H9 (cell line): ENCODE measurements at regions not wholly inside any gene's neighbourhood (a gene's known extent, or its start where the extent isn't known, plus 50 kb on each side); places are given as distances from the start of the nearest gene placed in this dataset.

Source experiments
- DNase-seq: peaks from one replicate; pipeline ENCODE4 v3.0.0-alpha.2; 2017
- H2AFZ ChIP-seq: one replicate; pipeline ENCODE4 v1.6.1; 2013; ENCODE audit warnings: mild to moderate bottlenecking, low read length, control low read depth, moderate library complexity
- H2AK5ac ChIP-seq: 2 replicates; pipeline ENCODE4 v1.6.1; 2013; ENCODE audit warnings: low read length, control low read depth, mixed read lengths; ENCODE audit not compliant: insufficient read length
- H2BK120ac ChIP-seq: one replicate; pipeline ENCODE4 v1.6.1; 2013; ENCODE audit warnings: low read depth, mild to moderate bottlenecking, low read length, control low read depth, inconsistent platforms; ENCODE audit not compliant: poor library complexity, severe bottlenecking
- H2BK12ac ChIP-seq: 2 replicates; pipeline ENCODE4 v1.6.1; 2013; ENCODE audit warnings: low read length, control low read depth, mixed read lengths, low read depth; ENCODE audit not compliant: insufficient read length
- H2BK15ac ChIP-seq: 2 replicates; pipeline ENCODE4 v1.6.1; 2013; ENCODE audit warnings: low read depth, low read length, control low read depth
- H2BK20ac ChIP-seq: one replicate; pipeline ENCODE4 v1.6.1; 2013; ENCODE audit warnings: low read depth, mild to moderate bottlenecking, low read length, control low read depth, inconsistent platforms; ENCODE audit not compliant: poor library complexity, severe bottlenecking
- H2BK5ac ChIP-seq: 2 replicates; pipeline ENCODE4 v1.6.1; 2013; ENCODE audit warnings: low read length, control low read depth, mixed read lengths; ENCODE audit not compliant: insufficient read length
- H3K14ac ChIP-seq: 2 replicates; pipeline ENCODE4 v1.6.1; 2013; ENCODE audit warnings: low read length, control low read depth; ENCODE audit not compliant: insufficient read depth
- H3K18ac ChIP-seq: 2 replicates; pipeline ENCODE4 v1.6.1; 2013; ENCODE audit warnings: low read depth, mild to moderate bottlenecking, mixed read lengths, low read length, control low read depth; ENCODE audit not compliant: insufficient read length
- H3K23ac ChIP-seq: 2 replicates; pipeline ENCODE4 v1.6.1; 2013; ENCODE audit warnings: low read length, control low read depth, mixed read lengths, low read depth; ENCODE audit not compliant: insufficient read length
- H3K23me2 ChIP-seq: 2 replicates; pipeline ENCODE4 v1.6.1; 2013; ENCODE audit warnings: low read depth, mild to moderate bottlenecking, mixed read lengths, low read length, control low read depth; ENCODE audit not compliant: insufficient read length, poor library complexity, severe bottlenecking
- H3K27ac ChIP-seq: 2 replicates; pipeline ENCODE4 v1.5.1; 2013; ENCODE audit warnings: low read length, control low read depth, mixed read lengths, low read depth; ENCODE audit not compliant: insufficient read length
- H3K27me3 ChIP-seq: 2 replicates; pipeline ENCODE4 v1.6.1; 2013; ENCODE audit warnings: low read length, control low read depth, inconsistent platforms; ENCODE audit not compliant: insufficient read depth
- H3K4ac ChIP-seq: 2 replicates; pipeline ENCODE4 v1.6.1; 2013; ENCODE audit warnings: low read depth, mild to moderate bottlenecking, control low read depth, inconsistent platforms, low read length, moderate library complexity
- H3K4me1 ChIP-seq: 2 replicates; pipeline ENCODE4 v1.6.1; 2013; ENCODE audit warnings: low read length, control low read depth, inconsistent platforms; ENCODE audit not compliant: insufficient read depth
- H3K4me2 ChIP-seq: 2 replicates; pipeline ENCODE4 v1.6.1; 2013; ENCODE audit warnings: low read length, control low read depth, mixed read lengths; ENCODE audit not compliant: insufficient read length, insufficient read depth
- H3K56ac ChIP-seq: 2 replicates; pipeline ENCODE4 v1.6.1; 2013; ENCODE audit warnings: low read depth, mild to moderate bottlenecking, mixed read lengths, low read length, control low read depth; ENCODE audit not compliant: insufficient read length
- H3K79me1 ChIP-seq: 2 replicates; pipeline ENCODE4 v1.6.1; 2013; ENCODE audit warnings: low read depth, mild to moderate bottlenecking, moderate library complexity, low read length, control low read depth, inconsistent platforms; ENCODE audit not compliant: insufficient read depth, poor library complexity, severe bottlenecking
- H3K79me2 ChIP-seq: 2 replicates; pipeline ENCODE4 v1.6.1; 2013; ENCODE audit warnings: low read length, control low read depth, inconsistent platforms; ENCODE audit not compliant: insufficient read depth
- H3K9ac ChIP-seq: 2 replicates; pipeline ENCODE4 v1.6.1; 2013; ENCODE audit warnings: low read length, control low read depth, mixed read lengths; ENCODE audit not compliant: insufficient read length; ENCODE audit errors: extremely low read depth
- H3K9me3 ChIP-seq: one replicate; pipeline ENCODE4 v1.6.1; 2013; ENCODE audit warnings: low read depth, low read length, inconsistent platforms; ENCODE audit not compliant: control insufficient read depth
- H3T11ph ChIP-seq: one replicate; pipeline ENCODE4 v1.6.1; 2013; ENCODE audit warnings: mild to moderate bottlenecking, low read length, control low read depth, inconsistent platforms
- H4K20me1 ChIP-seq: one replicate; pipeline ENCODE4 v1.6.1; 2013; ENCODE audit not compliant: control insufficient read depth, insufficient read length, insufficient read depth
- H4K5ac ChIP-seq: 2 replicates; pipeline ENCODE4 v1.6.1; 2013; ENCODE audit warnings: low read depth, mild to moderate bottlenecking, mixed read lengths, low read length, control low read depth; ENCODE audit not compliant: insufficient read length
- H4K8ac ChIP-seq: replicated peaks from 2 replicates; pipeline ENCODE4 v1.6.1; 2013; ENCODE audit warnings: low read length, control low read depth, mixed read lengths, low read depth; ENCODE audit not compliant: insufficient read length
- H4K91ac ChIP-seq: 2 replicates; pipeline ENCODE4 v1.6.1; 2013; ENCODE audit warnings: low read depth, mild to moderate bottlenecking, moderate library complexity, mixed read lengths, low read length, control low read depth; ENCODE audit not compliant: insufficient read length
- H3K27ac Mint-ChIP-seq, 3 experiments: 2 replicates in 2 of 3; 3 replicates in 1 of 3; pipeline ENCODE4 v1.8.0; 2020 to 2021; ENCODE audit warnings: mixed read lengths in 3 of 3, mild to moderate bottlenecking in 1 of 3, moderate library complexity in 1 of 3
- H3K27me3 Mint-ChIP-seq: 2 replicates; pipeline ENCODE4 v1.8.0; 2021; ENCODE audit warnings: low read depth, mild to moderate bottlenecking, moderate library complexity, mixed read lengths
- H3K36me3 Mint-ChIP-seq, 3 experiments: 2 replicates in 2 of 3; 3 replicates in 1 of 3; pipeline ENCODE4 v1.8.0; 2020 to 2021; ENCODE audit warnings: low read depth in 3 of 3, mixed read lengths in 3 of 3; ENCODE audit not compliant: insufficient read depth in 1 of 3
- H3K4me1 Mint-ChIP-seq, 2 experiments: 2 replicates each; pipeline ENCODE4 v1.8.0; 2020; ENCODE audit warnings: mixed read lengths in 2 of 2
- H3K4me3 Mint-ChIP-seq, 2 experiments: 2 replicates in 1 of 2; 3 replicates in 1 of 2; pipeline ENCODE4 v1.8.0; 2020 to 2021; ENCODE audit warnings: mild to moderate bottlenecking in 2 of 2, mixed read lengths in 2 of 2, moderate library complexity in 1 of 2
- H3K9me3 Mint-ChIP-seq, 2 experiments: 2 replicates in 1 of 2; 3 replicates in 1 of 2; pipeline ENCODE4 v1.8.0; 2020; ENCODE audit warnings: mild to moderate bottlenecking in 2 of 2, mixed read lengths in 2 of 2, moderate library complexity in 1 of 2
- CTCF ChIP-seq: fragments of 200-600 bp; sonication (generic); conservative IDR thresholded peaks from 3 replicates; pipeline ENCODE4 v1.8.0; 2021; ENCODE audit warnings: antibody characterized with exemption, mild to moderate bottlenecking
- WGBS: extraction: QIAGEN DNeasy Blood & Tissue Kit; methylation state at CpG from one replicate; pipeline ENCODE4 v1.1.7; 2013; ENCODE audit warnings: missing lambda C conversion rate, low lambda C conversion rate, mixed read lengths; ENCODE audit not compliant: insufficient read length; ENCODE audit errors: extremely low coverage; 5-methylcytosine and 5-hydroxymethylcytosine counted together

- no peak for TF ChIP-seq CTCF
- no peak overlapping the region for H3K27ac ChIP-seq
Measured at GRCh38 chr4:158111241-158111640, 61.6 kb downstream of the GASK1B start.

More at GRCh38 chr4:158111241-158111640, 61.6 kb downstream of the GASK1B start:
- H2BK5ac ChIP-seq = no peak overlapping the region
- Mint-ChIP-seq H3K36me3 (peaks cover 0 to 5% (median 0%) of the 10 kb centered on the region in 3 experiments; a peak in 3 of 7 replicates), H3K9me3 (peaks cover 0 to 4% of the 10 kb centered on the region in 2 experiments; a peak in 1 of 5 replicates), H3K4me3 (no peak overlapping the region), H3K27ac (no peak overlapping the region), H3K27me3 (no peaks in the 10 kb centered on the region), H3K4me1 (peaks cover 21 to 28% of the 10 kb centered on the region in 2 experiments)
- H3K4me2 ChIP-seq = no peak overlapping the region
- no peak overlapping the region for H3K4ac ChIP-seq
- no peak overlapping the region for H2AFZ ChIP-seq
- no peak overlapping the region for H3T11ph ChIP-seq
- H3K79me1 ChIP-seq = no peaks in the 10 kb centered on the region
- no peak for DNase-seq
- H3K14ac ChIP-seq = no peak overlapping the region
- no peaks in the 10 kb centered on the region for H3K9me3 ChIP-seq
- H3K9ac ChIP-seq = no peak overlapping the region
- H4K91ac ChIP-seq = no peak overlapping the region
- H3K4me1 ChIP-seq = no peaks in the 10 kb centered on the region
- H2BK20ac ChIP-seq = no peak overlapping the region
- H2BK120ac ChIP-seq = no peak overlapping the region
- no CpG with 5 or more reads among the region's 2 CpGs for WGBS
- H3K27me3 ChIP-seq = no peaks in the 10 kb centered on the region
- no peak overlapping the region for H2BK12ac ChIP-seq
- no peaks in the 10 kb centered on the region for H4K20me1 ChIP-seq
- H3K23me2 ChIP-seq = no peaks in the 10 kb centered on the region
- no peak overlapping the region for H4K8ac ChIP-seq
- no peak overlapping the region for H2BK15ac ChIP-seq
- H4K5ac ChIP-seq = no peak overlapping the region
- no peaks in the 10 kb centered on the region for H3K79me2 ChIP-seq
- H2AK5ac ChIP-seq = no peak overlapping the region
- H3K18ac ChIP-seq = no peak overlapping the region
- H3K23ac ChIP-seq = no peak overlapping the region
- H3K56ac ChIP-seq = no peak overlapping the region
